ENCODE measurements at regions not wholly inside any gene's neighbourhood (a gene's known extent, or its start where the extent isn't known, plus 50 kb on each side); places are given as distances from the start of the nearest gene placed in this dataset.

- no peak for TF ChIP-seq CTCF (IDR thresholded peaks at IDR 0.05; ENCODE audit: extremely low read depth in 1 of 2, insufficient read depth in 1 of 2, low read depth in 1 of 2, low read length in 2 of 2)
- no peak for TF ChIP-seq POLR2A (IDR thresholded peaks at IDR 0.05; ENCODE audit: low read depth, low read length)
- TF ChIP-seq MAX (IDR thresholded peaks at IDR 0.05; ENCODE audit: insufficient read depth, insufficient read length), result no peak
- no peak for TF ChIP-seq POLR2AphosphoS5 (IDR thresholded peaks at IDR 0.05; ENCODE audit: insufficient read depth, low read depth, low read length)
- no peak for TF ChIP-seq EZH2 (IDR thresholded peaks at IDR 0.05; ENCODE audit: borderline replicate concordance, low read depth, low read length, severe bottlenecking)
- no peak for TF ChIP-seq MYC (IDR thresholded peaks at IDR 0.05; ENCODE audit: low read depth, low read length)
- TF ChIP-seq JUN (IDR thresholded peaks at IDR 0.05; ENCODE audit: borderline replicate concordance, insufficient read depth, insufficient read length, low read depth), result no peak
Measured at GRCh38 chr11:79959318-79959717, 518.5 kb upstream of the TENM4 start.
